K562 (cell line): ENCODE measurements at regions not wholly inside any gene's neighbourhood (a gene's known extent, or its start where the extent isn't known, plus 50 kb on each side); places are given as distances from the start of the nearest gene placed in this dataset.

Experiments used
- ATAC-seq: fragments of 200-7000 bp; cut with Tn5 transposase; 3 replicates; pipeline ENCODE4 v1.9.1; 2020; ENCODE audit warnings: moderate library complexity
- BruUV-seq: library from RNA; stranded (reverse); fragments of 400-500 nt; replicated peaks from 2 replicates; lab custom pipeline; 2021; lab: Mats Ljungman, UMichigan
- CTCF ChIA-PET: fragments of 300-600 bp; formaldehyde crosslinking; extraction: SDS; loops from one replicate; lab custom pipeline; 2021; ENCODE audit warnings: low intra/inter-chr PET ratio; lab: Yijun Ruan, JAX
- POLR2A ChIA-PET: fragments of 300-600, 350-650 bp; sonication (Branson Sonifier 250); formaldehyde crosslinking; extraction: SDS; loops from one replicate; lab custom pipeline; 2021; ENCODE audit warnings: antibody characterized with exemption, inconsistent platforms; lab: Yijun Ruan, JAX
- DNase-seq, 4 experiments: peaks; one replicate each; pipeline versions ENCODE4 v3.0.0 to v3.0.0-alpha.2; 2011 to 2018; ENCODE audit warnings: low spot score in 3 of 4, mixed read lengths in 3 of 4; ENCODE audit errors: extremely low read depth in 1 of 4
- FAIRE-seq: peaks from 2 replicates; lab custom pipeline; 2011; peaks lifted over from hg19 to GRCh38; lab: Jason Lieb, UNC
- H2AFZ ChIP-seq: 2 replicates; pipeline ENCODE4 v1.6.0; 2011; ENCODE audit warnings: low read depth, low read length, control low read depth, inconsistent platforms
- H3K27ac ChIP-seq: fragments of 200-600 bp; 3 replicates; pipeline ENCODE4 v1.8.0; 2011; ENCODE audit warnings: low read depth, mild to moderate bottlenecking, control low read depth, inconsistent platforms, low read length, moderate library complexity, mixed read lengths; ENCODE audit errors: extremely low read depth
- H3K27me3 ChIP-seq, 2 experiments: fragments of 300-600 bp in 1 of 2; 2 replicates in 1 of 2; 3 replicates in 1 of 2; pipeline versions ENCODE4 v1.6.0 to v1.8.0; 2011; ENCODE audit warnings: inconsistent platforms in 2 of 2, low read length in 2 of 2, mild to moderate bottlenecking in 1 of 2, mixed read lengths in 1 of 2, moderate library complexity in 1 of 2; ENCODE audit not compliant: control insufficient read depth in 2 of 2, insufficient read depth in 2 of 2
- H3K36me3 ChIP-seq: fragments of 300-600 bp; 3 replicates; pipeline ENCODE4 v1.8.0; 2011; ENCODE audit warnings: mild to moderate bottlenecking, low read length, inconsistent platforms; ENCODE audit not compliant: control insufficient read depth, insufficient read depth
- H3K4me1 ChIP-seq, 2 experiments: fragments of 200-600 bp in 1 of 2; replicated peaks in 1 of 2; 2 replicates in 1 of 2; 3 replicates in 1 of 2; pipeline versions ENCODE4 v1.5.1 to v1.8.0; 2011; ENCODE audit warnings: inconsistent platforms in 2 of 2, low read length in 2 of 2, mild to moderate bottlenecking in 1 of 2, mixed read lengths in 1 of 2, moderate library complexity in 1 of 2; ENCODE audit not compliant: control insufficient read depth in 2 of 2, insufficient read depth in 2 of 2
- H3K4me2 ChIP-seq: 2 replicates; pipeline ENCODE4 v1.6.1; 2011; ENCODE audit warnings: low read length, control low read depth, inconsistent platforms, mixed read lengths; ENCODE audit not compliant: insufficient read depth
- H3K4me3 ChIP-seq: fragments of 200-600 bp; sonication (generic), shearing (Covaris generic); 2 replicates; pipeline ENCODE4 v1.5.1; 2016; ENCODE audit warnings: control low read depth, inconsistent platforms
- H3K79me2 ChIP-seq: fragments of 200-600 bp; 3 replicates; pipeline ENCODE4 v1.8.0; 2011; ENCODE audit warnings: low read length, inconsistent platforms; ENCODE audit not compliant: control insufficient read depth, insufficient read depth
- H3K9ac ChIP-seq, 2 experiments: 2 replicates each; pipeline versions ENCODE4 v1.6.0 to v1.6.1; 2011; ENCODE audit warnings: low read depth in 2 of 2, low read length in 2 of 2, control low read depth in 1 of 2, inconsistent platforms in 1 of 2, mild to moderate bottlenecking in 1 of 2, mixed read lengths in 1 of 2; ENCODE audit not compliant: insufficient read depth in 1 of 2
- H3K9me1 ChIP-seq: one replicate; pipeline ENCODE4 v1.6.0; 2011; ENCODE audit warnings: inconsistent platforms, mild to moderate bottlenecking, low read length, moderate library complexity; ENCODE audit not compliant: control insufficient read depth, insufficient read depth
- H3K9me3 ChIP-seq: replicated peaks from 2 replicates; pipeline ENCODE4 v1.5.1; 2011; ENCODE audit warnings: low read depth, low read length, inconsistent platforms; ENCODE audit not compliant: control insufficient read depth, insufficient read depth
- H4K20me1 ChIP-seq: replicated peaks from 2 replicates; pipeline ENCODE4 v1.6.1; 2011; ENCODE audit warnings: low read length, inconsistent platforms, mixed read lengths; ENCODE audit not compliant: control insufficient read depth, insufficient read depth
- CREB5 ChIP-seq: fragments of 250-450 bp; sonication (Bioruptor Pico); IDR thresholded peaks from 2 replicates; pipeline ENCODE4 v1.5.0; 2020; ENCODE audit warnings: mild to moderate bottlenecking
- ELK3 ChIP-seq: fragments of 450-650 bp; formaldehyde crosslinking; IDR thresholded peaks from 2 replicates; pipeline ENCODE4 v1.4.0; 2020; ENCODE audit warnings: mild to moderate bottlenecking
- HNRNPH1 ChIP-seq: fragments of 200-400 bp; formaldehyde crosslinking; optimal IDR thresholded peaks from 2 replicates; pipeline ENCODE3; 2017; ENCODE audit warnings: low read depth, mild to moderate bottlenecking, low read length, moderate library complexity
- JUND ChIP-seq, 2 experiments: IDR thresholded peaks; 2 replicates in 1 of 2; 3 replicates in 1 of 2; pipeline ENCODE4 v1.6.1; 2011; ENCODE audit warnings: borderline replicate concordance in 2 of 2, low read depth in 2 of 2, low read length in 2 of 2, improper control_type of control experiment in 1 of 2, missing biosample characterization in 1 of 2, missing genetic modification characterization in 1 of 2, missing genetic modification reagents in 1 of 2
- MED1 ChIP-seq: sonication (generic); formaldehyde crosslinking; IDR thresholded peaks from 2 replicates; pipeline ENCODE4 v1.8.1; 2023; ENCODE audit warnings: missing genetic modification reagents, borderline replicate concordance
- NCOA1 ChIP-seq: fragments of 450-650 bp; IDR thresholded peaks from 2 replicates; pipeline ENCODE4 v1.6.1; 2016; ENCODE audit warnings: low read depth
- NFE2 ChIP-seq: IDR thresholded peaks from 2 replicates; pipeline ENCODE4 v1.6.1; 2014; ENCODE audit warnings: antibody characterized with exemption, low read depth
- PCBP1 ChIP-seq: fragments of 200-400 bp; formaldehyde crosslinking; IDR thresholded peaks from 2 replicates; pipeline ENCODE4 v1.6.1; 2018; ENCODE audit warnings: mild to moderate bottlenecking, low read depth, low read length; ENCODE audit not compliant: poor library complexity, severe bottlenecking
- PHB2 ChIP-seq: fragments of 450-650 bp; IDR thresholded peaks from 2 replicates; pipeline ENCODE4 v1.6.1; 2017; ENCODE audit warnings: low read depth
- PHF20 ChIP-seq: fragments of 450-650 bp; IDR thresholded peaks from 2 replicates; pipeline ENCODE4 v1.6.1; 2018; ENCODE audit not compliant: partially characterized antibody
- PRPF4 ChIP-seq: fragments of 200-400 bp; formaldehyde crosslinking; IDR thresholded peaks from one replicate; pipeline ENCODE4 v1.6.1; 2017; ENCODE audit warnings: low read length, low read depth, mild to moderate bottlenecking; ENCODE audit not compliant: insufficient read depth, poor library complexity, severe bottlenecking
- PYGO2 ChIP-seq: fragments of 450-650 bp; IDR thresholded peaks from 2 replicates; pipeline ENCODE4 v1.6.1; 2016; ENCODE audit warnings: mild to moderate bottlenecking, missing genetic modification characterization, moderate library complexity, missing compliant biosample characterization
- XRCC3 ChIP-seq: fragments of 450-650 bp; IDR thresholded peaks from 2 replicates; pipeline ENCODE4 v1.6.1; 2017; ENCODE audit warnings: mild to moderate bottlenecking, moderate library complexity
- ZFP36 ChIP-seq: fragments of 150-350 bp; IDR thresholded peaks from 2 replicates; pipeline ENCODE4 v1.6.1; 2018; ENCODE audit warnings: low read length, low read depth; ENCODE audit not compliant: partially characterized antibody
- ZNF121 ChIP-seq: sonication (generic); formaldehyde crosslinking; conservative IDR thresholded peaks from 2 replicates; pipeline ENCODE4 v1.8.0; 2022; ENCODE audit warnings: missing genetic modification reagents
- ZNF133 ChIP-seq: fragments of 250-450 bp; sonication (Bioruptor Pico); IDR thresholded peaks from 2 replicates; pipeline ENCODE4 v1.4.0; 2020; ENCODE audit warnings: mild to moderate bottlenecking
- ZNF408 ChIP-seq: fragments of 250-450 bp; sonication (Bioruptor Pico); IDR thresholded peaks from 2 replicates; pipeline ENCODE4 v1.4.0; 2020; ENCODE audit warnings: low read depth, mild to moderate bottlenecking, moderate library complexity
- ZNF589 ChIP-seq: fragments of 200-800 bp; sonication (Bioruptor generic); IDR thresholded peaks from 2 replicates; pipeline ENCODE4 v1.6.1; 2016; ENCODE audit warnings: low read depth, missing genetic modification characterization, missing compliant biosample characterization
- WGBS: fragments of 100-300 bp; shearing (Covaris generic); methylation state at CpG from one replicate; pipeline ENCODE4 v1.1.6; 2016; ENCODE audit warnings: low coverage, mixed read lengths; ENCODE audit not compliant: insufficient coverage; ENCODE audit errors: missing lambda C conversion rate; 5-methylcytosine and 5-hydroxymethylcytosine counted together
- in situ Hi-C: fragments of 300-500 bp; cut with MboI; formaldehyde crosslinking; loops from 4 replicates; pipeline ENCODE4 v1.15.0; 2018; ENCODE audit warnings: inconsistent platforms, mixed read lengths
- intact Hi-C: fragments of 100-400 bp; cut with micrococcal nuclease; formaldehyde crosslinking; loops from 2 replicates; pipeline ENCODE4 v1.14.2; 2022

- BruUV-seq, result no TSS peak
- H3K4me1 ChIP-seq, result no peaks in the 10 kb centered on the region
- ChIA-PET POLR2A (no interaction called here), CTCF (no interaction called here)
- H3K9me3 ChIP-seq, result no peaks in the 10 kb centered on the region
- no peak overlapping the region for H2AFZ ChIP-seq
- in situ Hi-C loops (no loop called here), intact Hi-C loops (no loop called here)
- no peaks in the 10 kb centered on the region for H3K36me3 ChIP-seq
- no peaks in the 10 kb centered on the region for H3K27me3 ChIP-seq
- no peak overlapping the region for H3K9ac ChIP-seq
- no peak overlapping the region for H3K4me2 ChIP-seq
- no peak overlapping the region for H3K4me3 ChIP-seq
- no peaks in the 10 kb centered on the region for H3K79me2 ChIP-seq
- ATAC-seq (no peak), DNase-seq (no peak), FAIRE-seq (no peak)
- no peak for TF ChIP-seq ZNF133 (CRISPR knock-in tag)
- no peak for TF ChIP-seq XRCC3
- TF ChIP-seq HNRNPH1, result no peak
- TF ChIP-seq JUND (IDR thresholded peaks at IDR 0.05; ENCODE audit: borderline replicate concordance, low read depth, low read length), result no peak
- TF ChIP-seq JUND (tag; IDR thresholded peaks at IDR 0.05; ENCODE audit: borderline replicate concordance, low read depth, low read length), result no peak
- no peak for TF ChIP-seq ZNF121 (CRISPR knock-in tag)
- TF ChIP-seq NCOA1, result no peak
- no peak for TF ChIP-seq ZFP36
- no peak for TF ChIP-seq PRPF4
- no peak for TF ChIP-seq PHB2
- no peak for TF ChIP-seq PHF20
- TF ChIP-seq ZNF589 (CRISPR knock-in tag), result no peak
- no peak for TF ChIP-seq MED1 (CRISPR knock-in tag)
- TF ChIP-seq PYGO2, result no peak
- no peak for TF ChIP-seq ELK3 (CRISPR knock-in tag)
- no peak for TF ChIP-seq CREB5 (CRISPR knock-in tag)
- TF ChIP-seq PCBP1, result no peak
- no peak for TF ChIP-seq NFE2
- no peak for TF ChIP-seq ZNF408 (CRISPR knock-in tag)
- 0% methylated on average over 2 of the region's 2 CpGs for WGBS
- H3K27ac ChIP-seq, result no peak overlapping the region
- no peaks in the 10 kb centered on the region for H3K9me1 ChIP-seq
- no peaks in the 10 kb centered on the region for H4K20me1 ChIP-seq
Measured at GRCh38 chr4:28250646-28251045, 1390.0 kb downstream of the STIM2 start.
